GM23338 (cell line): ENCODE measurements at regions not wholly inside any gene's neighbourhood (a gene's known extent, or its start where the extent isn't known, plus 50 kb on each side); places are given as distances from the start of the nearest gene placed in this dataset.

Experiments used
- ATAC-seq: fragments of 200-7000 bp; cut with Tn5 transposase; 3 replicates; pipeline ENCODE4 v1.9.1; 2020
- DNase-seq: peaks from one replicate; pipeline ENCODE4 v3.0.0-alpha.2; 2015; ENCODE audit warnings: low spot score
- H2AFZ ChIP-seq: fragments of 200-600 bp; sonication (generic); 2 replicates; pipeline ENCODE4 v1.8.0; 2016; ENCODE audit warnings: antibody characterized with exemption, mild to moderate bottlenecking, moderate library complexity
- H3F3A ChIP-seq: fragments of 200-600 bp; sonication (generic); replicated peaks from 2 replicates; pipeline ENCODE4 v1.8.0; 2017; ENCODE audit warnings: antibody characterized with exemption, mixed run types, low read depth
- H3K27ac ChIP-seq: fragments of 200-600 bp; sonication (generic); 2 replicates; pipeline ENCODE4 v1.6.1; 2016; ENCODE audit warnings: low read depth
- H3K27me3 ChIP-seq: fragments of 200-600 bp; sonication (generic); 2 replicates; pipeline ENCODE4 v1.8.0; 2016; ENCODE audit warnings: mild to moderate bottlenecking, mixed run types, moderate library complexity; ENCODE audit not compliant: insufficient read depth
- H3K36me3 ChIP-seq: fragments of 200-600 bp; sonication (generic); 2 replicates; pipeline ENCODE4 v1.8.0; 2016; ENCODE audit warnings: mild to moderate bottlenecking; ENCODE audit not compliant: insufficient read depth
- H3K4me1 ChIP-seq: fragments of 200-600 bp; sonication (generic); 2 replicates; pipeline ENCODE4 v1.8.0; 2016; ENCODE audit warnings: mild to moderate bottlenecking, moderate library complexity; ENCODE audit not compliant: insufficient read depth
- H3K4me2 ChIP-seq: fragments of 200-600 bp; sonication (generic); 2 replicates; pipeline ENCODE4 v1.7.1; 2017; ENCODE audit warnings: mixed run types
- H3K4me3 ChIP-seq: fragments of 200-600 bp; sonication (generic); 2 replicates; pipeline ENCODE4 v1.6.1; 2016; ENCODE audit warnings: mixed run types
- H3K79me2 ChIP-seq: fragments of 200-600 bp; sonication (generic); replicated peaks from 2 replicates; pipeline ENCODE4 v1.8.0; 2017; ENCODE audit warnings: mild to moderate bottlenecking; ENCODE audit not compliant: insufficient read depth
- H3K9me2 ChIP-seq: fragments of 200-600 bp; sonication (generic); 2 replicates; pipeline ENCODE4 v1.8.0; 2017; ENCODE audit not compliant: insufficient read depth
- H4K20me1 ChIP-seq: fragments of 200-600 bp; sonication (generic); replicated peaks from 2 replicates; pipeline ENCODE4 v1.8.0; 2017; ENCODE audit warnings: mild to moderate bottlenecking; ENCODE audit not compliant: insufficient read depth
- H3K27ac Mint-ChIP-seq: 2 replicates; pipeline ENCODE4 v1.8.0; 2020; ENCODE audit warnings: inconsistent platforms, mild to moderate bottlenecking, moderate library complexity, mixed read lengths
- H3K27me3 Mint-ChIP-seq: 3 replicates; pipeline ENCODE4 v1.8.0; 2022; ENCODE audit warnings: low read depth, mild to moderate bottlenecking, moderate library complexity, mixed read lengths, inconsistent platforms; ENCODE audit not compliant: insufficient read depth, poor library complexity
- H3K36me3 Mint-ChIP-seq: 3 replicates; pipeline ENCODE4 v1.8.0; 2021; ENCODE audit warnings: low read depth, mild to moderate bottlenecking, inconsistent platforms, moderate library complexity, mixed read lengths
- H3K4me1 Mint-ChIP-seq: 3 replicates; pipeline ENCODE4 v1.8.0; 2020; ENCODE audit warnings: mild to moderate bottlenecking, inconsistent platforms, mixed read lengths
- H3K4me3 Mint-ChIP-seq: 3 replicates; pipeline ENCODE4 v1.8.0; 2021; ENCODE audit warnings: moderate library complexity, mild to moderate bottlenecking, inconsistent platforms, mixed read lengths
- H3K9me3 Mint-ChIP-seq: 3 replicates; pipeline ENCODE4 v1.8.0; 2020; ENCODE audit warnings: moderate library complexity, mild to moderate bottlenecking, inconsistent platforms, mixed read lengths
- CREB1 ChIP-seq: fragments of 250-450 bp; sonication (Bioruptor Pico); IDR thresholded peaks from 2 replicates; pipeline ENCODE4 v1.5.0; 2020; ENCODE audit warnings: low read depth, mild to moderate bottlenecking, moderate library complexity
- CTCF ChIP-seq, 2 experiments: fragments of 200-600 bp in 1 of 2; sonication (generic) in 1 of 2; conservative IDR thresholded peaks; 2 replicates each; pipeline versions ENCODE4 v1.5.1 to v1.6.1; 2016 to 2017; ENCODE audit warnings: antibody characterized with exemption in 2 of 2, low read depth in 2 of 2, mild to moderate bottlenecking in 2 of 2, moderate library complexity in 1 of 2
- EZH2 ChIP-seq: fragments of 200-600 bp; sonication (generic); IDR thresholded peaks from one replicate; pipeline ENCODE4 v1.8.0; 2017; ENCODE audit warnings: antibody characterized with exemption, mild to moderate bottlenecking, low read depth; ENCODE audit not compliant: unreplicated experiment
- EZH2phosphoT487 ChIP-seq: fragments of 200-600 bp; sonication (generic); IDR thresholded peaks from one replicate; pipeline ENCODE4 v1.8.1; 2018; ENCODE audit warnings: antibody characterized with exemption; ENCODE audit not compliant: unreplicated experiment
- JUNB ChIP-seq: IDR thresholded peaks from one replicate; pipeline ENCODE4 v1.6.1; 2016; ENCODE audit warnings: antibody characterized with exemption; ENCODE audit not compliant: unreplicated experiment
- NANOG ChIP-seq: IDR thresholded peaks from 2 replicates; pipeline ENCODE4 v1.6.1; 2016; ENCODE audit warnings: antibody characterized with exemption, borderline replicate concordance
- POLR2AphosphoS5 ChIP-seq: IDR thresholded peaks from 2 replicates; pipeline ENCODE4 v1.6.1; 2016; ENCODE audit warnings: antibody characterized with exemption, low read depth
- REST ChIP-seq: IDR thresholded peaks from one replicate; pipeline ENCODE4 v1.6.1; 2018; ENCODE audit warnings: antibody characterized with exemption; ENCODE audit not compliant: unreplicated experiment
- STAT1 ChIP-seq: IDR thresholded peaks from one replicate; pipeline ENCODE4 v1.6.1; 2016; ENCODE audit warnings: antibody characterized with exemption; ENCODE audit not compliant: unreplicated experiment
- ZNF114 ChIP-seq: fragments of 250-450 bp; sonication (Bioruptor Pico); IDR thresholded peaks from 2 replicates; pipeline ENCODE4 v1.5.0; 2020; ENCODE audit warnings: mild to moderate bottlenecking, moderate library complexity
- ZNF331 ChIP-seq: fragments of 250-450 bp; sonication (Bioruptor Pico); IDR thresholded peaks from 2 replicates; pipeline ENCODE4 v1.5.0; 2020; ENCODE audit warnings: low read depth, mild to moderate bottlenecking, moderate library complexity

GRCh38 chr7:42761486-42761885 lies 150.4 kb downstream of the C7orf25 start (continued):
- TF ChIP-seq STAT1 (no peak), EZH2phosphoT487 (no peak), NANOG (no peak), POLR2AphosphoS5 (no peak), JUNB (no peak), CREB1 (CRISPR knock-in tag) (no peak)

GRCh38 chr7:42758124-42758523 lies 153.7 kb downstream of the C7orf25 start:
- DNase-seq = no peak
- H3K9me2 ChIP-seq = 0 out of 2 replicates have a peak, but pooled peaks cover 3% of the 10 kb centered on the region
- H3K9me3 Mint-ChIP-seq = peaks cover 4% of the 10 kb centered on the region; the same call in 1 of the 3 replicates
- no peak overlapping the region for H3K4me3 ChIP-seq
- no peaks in the 10 kb centered on the region for H3K36me3 ChIP-seq
- no peak overlapping the region for H3K27ac ChIP-seq
- H3K27ac Mint-ChIP-seq = no peak overlapping the region
- TF ChIP-seq ZNF331 (CRISPR knock-in tag) (no peak), JUNB (no peak), EZH2phosphoT487 (no peak), CTCF (conservative IDR thresholded peaks at IDR 0.05; ENCODE audit: low read depth in 2 of 2) (no peak), EZH2 (no peak), POLR2AphosphoS5 (no peak), STAT1 (no peak), NANOG (no peak), REST (no peak), ZNF114 (CRISPR knock-in tag) (no peak)
- H3K36me3 Mint-ChIP-seq = no peaks in the 10 kb centered on the region
- no peaks in the 10 kb centered on the region for H3K79me2 ChIP-seq
- peaks cover 12% of the 10 kb centered on the region; the same call in 2 of the 3 replicates for H3K4me1 Mint-ChIP-seq
- H3K4me2 ChIP-seq = no peak overlapping the region
- no peaks in the 10 kb centered on the region for H3F3A ChIP-seq
- no peak overlapping the region for H2AFZ ChIP-seq
- H3K27me3 ChIP-seq = no peaks in the 10 kb centered on the region
- no peaks in the 10 kb centered on the region for H4K20me1 ChIP-seq
- H3K4me3 Mint-ChIP-seq = no peak overlapping the region
- no peak for ATAC-seq
- H3K27me3 Mint-ChIP-seq = no peaks in the 10 kb centered on the region
- peaks cover 8% of the 10 kb centered on the region; the same call in 1 of the 2 replicates for H3K4me1 ChIP-seq
